Activated naive CD4-positive, alpha-beta T cell (primary cell): ENCODE measurements at regions not wholly inside any gene's neighbourhood (a gene's known extent, or its start where the extent isn't known, plus 50 kb on each side); places are given as distances from the start of the nearest gene placed in this dataset.

Experiments
- DNase-seq, 4 experiments: peaks; one replicate each; lab custom pipeline; 2025; lab: John Stamatoyannopoulos, UW

- DNase-seq: no peak
These were observed 233.9 kb downstream of the RAB28 start for GRCh38 chr4:13250263-13250662.

DNA sequence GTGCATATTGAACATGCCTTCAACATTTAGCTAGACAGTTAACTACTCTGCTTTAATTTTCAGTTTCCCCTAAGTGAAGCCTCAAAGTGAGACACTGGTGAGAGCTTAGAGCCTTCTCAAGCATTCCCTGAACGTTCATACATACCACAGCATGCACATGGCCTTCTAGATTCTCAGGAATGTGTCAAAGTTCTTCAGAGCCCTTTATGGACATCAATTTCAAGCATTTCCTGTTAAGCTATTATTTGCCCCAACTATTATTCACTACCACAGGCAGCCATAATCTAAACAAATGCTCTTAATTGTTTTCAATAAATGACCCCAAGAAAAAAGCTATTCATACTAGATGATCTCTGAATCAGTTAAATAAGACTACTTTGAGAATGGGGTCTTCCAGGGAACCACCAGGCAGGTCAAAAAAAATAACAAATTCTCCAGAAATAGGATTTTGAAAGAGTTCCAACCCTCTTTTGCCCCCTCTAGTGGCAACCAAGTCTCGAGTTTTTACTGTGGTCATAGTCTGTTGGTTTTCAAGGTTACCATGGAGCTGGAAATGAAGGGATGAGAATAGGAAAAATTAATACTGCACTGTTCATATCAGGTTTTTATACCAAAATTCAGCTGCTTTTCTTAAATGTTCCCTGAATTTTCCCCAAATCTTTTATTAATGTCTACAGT is 235.4 kb downstream of the RAB28 start:
- DNase-seq: no peak

DNA sequence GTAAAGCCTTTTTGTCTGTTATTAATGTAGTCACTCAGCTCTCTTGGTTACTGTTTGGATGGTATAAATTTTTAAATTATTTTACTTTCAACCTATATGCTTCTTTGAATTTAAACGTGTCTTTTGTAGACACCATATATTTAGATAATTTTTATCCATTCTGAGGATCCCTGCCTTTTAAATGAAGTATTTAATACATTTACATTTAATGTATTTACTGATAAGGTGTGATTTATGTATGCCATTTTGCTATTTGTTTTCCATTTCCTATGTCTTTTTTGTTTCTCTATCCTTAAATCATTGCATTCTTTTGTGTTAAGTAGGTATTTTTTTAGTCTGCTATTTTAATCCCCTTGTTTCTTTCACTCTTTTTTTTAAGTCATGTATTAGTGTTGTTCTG is 238.0 kb downstream of the RAB28 start:
- no peak for DNase-seq

GRCh38 chr4:13244444-13244843 is 239.7 kb downstream of the RAB28 start:
- no peak for DNase-seq

DNA sequence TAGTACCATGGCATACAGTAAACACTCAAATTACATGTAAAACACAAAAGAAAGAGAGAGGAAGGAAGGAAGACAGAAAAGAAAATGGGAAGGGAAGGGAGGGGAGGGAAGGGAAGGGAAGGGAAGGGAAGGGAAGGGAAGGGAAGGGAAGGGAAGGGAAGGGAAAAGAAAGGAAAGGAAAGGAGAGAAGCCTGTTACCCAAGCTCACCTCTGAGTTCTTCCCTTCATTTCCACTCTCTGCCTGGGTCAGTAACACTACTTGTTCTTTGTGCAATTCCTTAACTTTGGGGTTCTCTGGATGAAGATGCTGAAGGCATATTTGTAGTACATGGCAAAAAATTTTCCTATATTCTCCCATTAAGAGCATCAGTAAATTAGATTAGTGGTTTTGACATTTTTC is 241.0 kb downstream of the RAB28 start:
- no peak for DNase-seq

- DNase-seq: no peak
These were observed 244.1 kb downstream of the RAB28 start for GRCh38 chr4:13240066-13240465.

DNA sequence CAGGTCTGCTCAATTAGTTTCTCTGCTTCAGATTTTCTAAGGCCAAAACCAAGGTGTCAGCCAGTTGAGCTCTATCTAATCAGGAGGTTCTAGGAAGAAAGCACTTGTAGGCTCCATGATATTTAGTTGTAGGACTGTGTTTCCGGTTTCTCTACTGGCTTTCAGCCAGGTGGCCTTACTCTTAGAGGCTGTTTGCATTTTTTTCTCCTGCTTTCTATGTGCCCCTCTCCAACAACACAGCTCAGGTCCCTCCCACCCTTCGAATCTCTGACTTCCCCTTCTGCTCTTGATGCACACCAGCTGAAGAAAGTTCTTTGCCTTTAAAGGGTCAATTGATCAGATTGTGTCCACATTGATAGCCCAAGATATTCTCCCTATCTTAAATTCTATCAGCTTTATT is 245.2 kb downstream of the RAB28 start:
- DNase-seq: no peak

DNA sequence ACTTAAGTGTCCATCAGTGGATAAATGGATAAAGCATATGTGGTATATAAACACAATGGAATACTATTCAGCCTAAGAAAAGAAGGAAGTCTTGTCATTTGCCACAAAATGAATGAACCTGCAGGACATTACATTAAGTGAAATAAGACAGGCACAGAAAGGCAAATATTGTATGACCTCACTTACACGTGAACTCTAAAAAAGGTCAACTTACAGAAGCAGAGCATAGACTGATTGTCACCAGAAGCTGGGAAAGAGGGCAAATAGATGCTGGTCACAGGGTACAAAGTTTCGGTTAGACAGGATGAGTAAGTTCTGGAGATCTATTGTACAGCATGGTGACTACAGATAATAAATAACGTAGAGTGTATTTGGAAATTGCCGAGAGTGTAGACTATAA is 247.7 kb downstream of the RAB28 start:
- no peak for DNase-seq

DNA sequence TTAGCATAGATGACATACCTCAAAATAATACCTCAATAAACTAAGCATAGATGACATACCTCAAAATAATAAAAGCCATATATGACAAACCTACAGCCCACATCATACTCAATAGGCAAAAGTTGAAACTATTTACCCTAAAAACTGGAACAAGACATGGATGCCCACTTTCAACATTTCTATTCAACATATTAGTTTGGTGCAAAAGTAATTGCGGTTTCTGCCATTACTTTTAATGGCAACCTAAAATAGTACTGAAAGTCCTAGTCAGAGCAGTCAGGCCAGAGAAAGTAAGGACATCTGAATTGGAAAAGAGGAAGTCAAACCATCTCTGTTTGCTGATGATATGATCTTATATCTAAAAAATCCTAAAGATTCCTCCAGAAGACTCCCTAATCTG is 250.4 kb downstream of the RAB28 start:
- no peak for DNase-seq

DNA sequence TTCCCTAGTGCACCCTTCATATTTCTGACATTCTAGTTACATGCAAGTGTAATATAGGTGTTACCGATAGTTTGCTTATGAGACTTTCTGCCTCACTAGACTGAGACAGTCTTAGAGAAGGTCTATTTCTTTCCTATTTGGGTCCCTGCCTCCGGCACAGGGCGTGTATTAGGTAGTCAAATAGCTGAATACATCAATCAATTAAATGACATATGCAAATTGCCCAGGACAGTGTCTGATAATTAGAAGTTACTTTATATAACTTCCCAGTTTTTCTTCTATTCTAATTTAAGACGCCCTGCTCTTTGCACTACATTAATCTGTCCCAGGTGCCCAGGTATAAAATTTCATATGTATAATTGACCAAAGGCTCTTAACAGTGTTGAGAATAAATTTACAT is 264.2 kb downstream of the RAB28 start:
- DNase-seq: no peak

GRCh38 chr4:13218326-13218958 is 265.7 kb downstream of the RAB28 start:
- no peak for DNase-seq

DNA sequence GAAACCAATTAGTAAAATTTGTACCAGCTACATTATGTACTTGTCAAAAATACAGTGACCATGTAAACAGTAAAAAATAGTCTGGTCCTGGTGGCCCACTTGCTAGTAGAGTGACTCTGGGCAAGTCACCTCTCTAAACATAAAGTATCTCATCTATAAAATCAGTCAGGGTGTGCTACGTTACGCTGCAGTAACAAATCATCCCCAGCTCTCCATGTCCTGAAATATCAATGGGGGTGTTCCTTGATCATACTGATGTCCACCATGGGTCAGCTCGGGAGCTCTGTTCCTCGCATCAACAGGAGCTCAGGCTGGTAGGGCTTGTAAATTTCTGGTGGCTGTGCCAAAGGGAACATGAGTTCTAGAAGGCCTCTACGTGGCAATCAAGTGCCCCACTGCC is 268.6 kb downstream of the RAB28 start:
- DNase-seq: no peak

- DNase-seq: no peak
These were observed 271.2 kb downstream of the RAB28 start for GRCh38 chr4:13212936-13213335.

- DNase-seq: no peak
These were observed 274.5 kb downstream of the RAB28 start for GRCh38 chr4:13209600-13209999.

- DNase-seq: no peak
These were observed 275.5 kb downstream of the RAB28 start for GRCh38 chr4:13208558-13209193.

GRCh38 chr4:13207226-13207625 is 276.9 kb downstream of the RAB28 start:
- no peak for DNase-seq

DNA sequence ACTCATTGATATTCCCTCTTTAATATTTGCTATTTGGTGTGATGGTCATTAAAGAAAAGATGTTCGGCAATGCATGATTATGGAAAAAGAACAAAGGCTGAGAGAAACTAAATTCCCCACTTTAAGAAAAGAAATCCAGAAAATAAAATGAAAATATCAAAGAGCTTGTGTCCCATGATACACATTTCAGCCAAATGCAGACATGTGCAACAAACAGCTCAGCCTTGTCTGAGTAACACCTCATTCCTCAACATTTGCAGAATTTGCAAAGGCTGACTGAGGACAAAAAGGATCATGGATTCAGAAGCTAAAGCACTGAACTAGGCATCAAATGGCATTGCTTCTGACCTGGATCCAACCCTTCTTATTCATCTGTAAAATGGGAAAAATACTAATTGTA is 281.0 kb downstream of the RAB28 start:
- DNase-seq: no peak

DNA sequence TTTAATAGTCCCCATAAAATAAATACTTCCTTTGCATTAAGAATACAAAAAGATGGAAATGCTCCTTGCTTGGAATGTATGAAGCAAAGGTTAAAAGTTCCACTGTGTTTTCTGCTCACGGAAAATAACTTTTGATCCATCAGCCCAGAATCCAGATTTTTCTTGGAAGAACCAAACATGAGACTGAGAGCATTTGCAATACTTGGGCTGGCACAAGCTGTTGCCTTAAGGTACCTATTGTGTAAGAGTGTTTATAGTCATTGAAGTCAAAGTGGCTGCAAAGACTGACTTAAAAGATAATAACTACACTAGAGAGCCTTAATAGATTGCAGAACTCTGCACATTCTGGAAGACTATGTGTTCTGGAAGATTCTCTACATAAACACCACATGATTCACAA is 281.4 kb downstream of the RAB28 start:
- DNase-seq: no peak

DNA sequence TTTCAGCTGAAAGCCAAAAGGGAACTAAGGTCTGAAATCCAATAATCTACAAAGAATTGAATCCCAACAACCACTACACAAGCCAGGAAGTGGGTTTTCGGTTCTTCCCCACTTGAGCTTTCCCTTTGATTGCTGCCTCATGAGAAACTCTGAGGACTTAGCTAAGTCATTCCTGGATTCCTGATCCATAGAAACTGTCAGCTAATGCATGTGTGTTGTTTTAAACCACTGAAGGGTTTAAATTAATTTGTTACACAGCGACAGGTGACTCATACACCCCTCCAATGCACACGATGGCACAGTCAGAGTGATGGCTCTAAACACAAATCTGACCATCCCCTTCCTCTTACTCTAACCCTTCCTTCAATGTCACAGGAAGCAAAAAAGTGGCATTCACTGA is 282.9 kb downstream of the RAB28 start:
- DNase-seq: no peak

DNA sequence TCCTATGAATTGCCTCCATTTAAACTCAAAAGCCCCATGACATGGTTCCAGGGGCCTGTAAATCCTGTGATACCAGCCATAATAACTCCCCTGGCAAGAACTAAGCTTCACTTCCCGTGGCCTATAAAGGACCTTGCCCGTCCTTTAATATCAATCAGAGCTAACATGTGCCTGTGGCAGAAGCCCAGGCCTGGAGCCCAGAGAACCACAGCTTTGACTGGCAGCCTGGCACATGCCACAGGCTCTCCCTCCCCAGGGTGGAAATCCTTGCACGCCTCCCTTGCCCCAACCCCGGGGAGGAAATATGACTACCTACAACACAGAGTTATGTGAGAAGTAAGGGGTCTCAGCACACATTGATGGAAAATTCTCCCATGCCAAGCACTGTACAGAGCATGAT is 287.4 kb downstream of the RAB28 start:
- no peak for DNase-seq

GRCh38 chr4:13193662-13194061 is 290.5 kb downstream of the RAB28 start:
- no peak for DNase-seq

DNA sequence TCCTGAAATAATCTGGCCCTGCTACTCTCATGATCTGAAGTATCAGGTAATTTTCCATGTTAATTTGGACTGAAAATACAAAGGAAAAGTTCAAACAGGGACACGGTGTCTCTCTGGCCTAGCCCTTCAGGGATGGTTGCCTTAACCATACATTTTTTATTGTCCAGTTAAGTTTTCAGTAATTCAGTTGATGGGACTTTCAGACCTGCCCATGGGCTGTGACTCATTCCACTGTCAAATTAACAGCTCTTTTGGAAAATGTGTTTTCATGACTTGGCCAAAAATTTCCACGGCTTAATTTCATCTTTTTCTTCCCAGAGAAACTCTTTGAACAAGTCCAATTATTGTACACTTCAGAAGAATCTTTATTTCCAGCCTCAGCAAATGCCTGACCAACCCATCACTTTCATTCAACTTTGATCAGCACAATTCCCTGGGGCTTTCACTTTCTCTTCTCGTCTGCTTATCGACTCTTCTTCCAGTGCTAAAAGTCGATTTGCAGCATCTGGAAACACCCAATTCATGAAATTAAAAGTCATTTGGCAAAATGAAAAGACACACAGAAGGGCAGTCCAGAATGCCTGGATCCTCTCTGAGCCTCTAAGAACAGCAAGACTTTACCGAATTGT is 293.9 kb downstream of the RAB28 start:
- no peak for DNase-seq

DNA sequence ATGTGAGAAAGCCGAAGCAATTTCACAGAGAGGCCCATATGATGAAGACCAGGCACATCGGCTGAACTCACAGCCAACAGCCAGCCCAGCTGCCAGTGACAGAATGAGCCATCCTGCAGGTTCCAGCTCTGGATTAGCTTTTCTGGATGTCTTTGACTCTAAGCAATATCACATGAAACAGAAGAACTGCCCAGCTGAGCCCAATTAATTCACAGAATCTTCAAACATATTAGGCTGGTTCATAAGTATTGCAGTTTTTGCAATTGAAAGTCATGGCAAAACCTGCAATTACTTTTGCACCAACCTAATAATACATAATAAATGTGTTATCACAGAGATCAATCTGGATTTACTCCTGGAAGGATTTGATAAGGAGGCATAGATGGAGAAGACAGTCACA is 299.9 kb downstream of the RAB28 start:
- DNase-seq: no peak
